ENCODE measurements at regions not wholly inside any gene's neighbourhood (a gene's known extent, or its start where the extent isn't known, plus 50 kb on each side); places are given as distances from the start of the nearest gene placed in this dataset.

- TF ChIP-seq POLR2A (IDR thresholded peaks at IDR 0.05) = no peak
- no peak for TF ChIP-seq CTCF (IDR thresholded peaks at IDR 0.05)
These were observed 55.0 kb downstream of the IRX5 start for GRCh38 chr16:54985668-54986067.
